ENCODE measurements at regions not wholly inside any gene's neighbourhood (a gene's known extent, or its start where the extent isn't known, plus 50 kb on each side); places are given as distances from the start of the nearest gene placed in this dataset.
A peak's percentile ranks its signal among the peaks of the same experiment; 100 is the strongest.

DNA sequence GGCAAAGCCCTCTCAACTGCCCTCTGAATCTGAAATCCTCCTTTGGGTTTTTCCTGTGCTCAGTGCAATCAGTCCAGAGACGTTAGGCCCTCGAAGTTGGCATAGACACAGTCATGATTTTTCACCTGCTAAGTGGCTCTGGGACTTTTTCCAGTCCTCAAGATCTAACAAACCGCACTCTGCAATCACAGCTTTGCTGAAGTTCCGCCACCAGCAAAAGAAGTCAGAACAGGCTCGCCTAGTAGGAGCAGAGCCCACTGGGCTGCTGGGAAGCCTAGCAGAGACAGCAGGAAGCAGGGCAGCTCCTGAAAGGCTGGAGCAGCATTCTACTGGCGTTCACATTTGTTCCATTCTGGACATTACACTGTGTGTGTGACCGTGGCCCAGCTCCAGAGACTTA lies 222.8 kb upstream of the KIF2A start:
- no peak for DNase-seq
- Mint-ChIP-seq H3K27ac (ENCODE audit: unreplicated experiment) (no peak overlapping the region), H3K36me3 (ENCODE audit: insufficient read depth, unreplicated experiment) (no peaks in the 10 kb centered on the region), H3K4me1 (ENCODE audit: low read depth, unreplicated experiment) (peaks cover 30% of the 10 kb centered on the region), H3K9me3 (ENCODE audit: low read depth, unreplicated experiment) (no peaks in the 10 kb centered on the region), H3K4me3 (ENCODE audit: low read depth, unreplicated experiment) (no peak overlapping the region), H3K27me3 (ENCODE audit: unreplicated experiment) (peaks cover 45% of the 10 kb centered on the region)
- CTCF ChIA-PET, result no interaction called here
- intact Hi-C loops (cut with micrococcal nuclease; ENCODE audit: unreplicated experiment), result no loop called here
- no peak for TF ChIP-seq CTCF (IDR thresholded peaks at IDR 0.05; ENCODE audit: unreplicated experiment)
- BruUV-seq (replicated peaks), result no TSS peak

- no peak overlapping the region for H3K27ac Mint-ChIP-seq (ENCODE audit: unreplicated experiment)
- peaks cover 42% of the 10 kb centered on the region for H3K27me3 Mint-ChIP-seq (ENCODE audit: unreplicated experiment)
- no peaks in the 10 kb centered on the region for H3K36me3 Mint-ChIP-seq (ENCODE audit: insufficient read depth, unreplicated experiment)
- DNase-seq, result no peak
- intact Hi-C loops (cut with micrococcal nuclease; ENCODE audit: unreplicated experiment), result no loop called here
- peaks cover 29% of the 10 kb centered on the region for H3K4me1 Mint-ChIP-seq (ENCODE audit: low read depth, unreplicated experiment)
- H3K4me3 Mint-ChIP-seq (ENCODE audit: low read depth, unreplicated experiment), result no peak overlapping the region
- CTCF ChIA-PET, result no interaction called here
- BruUV-seq (replicated peaks), result no TSS peak
- H3K9me3 Mint-ChIP-seq (ENCODE audit: low read depth, unreplicated experiment), result no peaks in the 10 kb centered on the region
- no peak for TF ChIP-seq CTCF (IDR thresholded peaks at IDR 0.05; ENCODE audit: unreplicated experiment)
Observed at GRCh38 chr5:62083661-62084060, 222.3 kb upstream of the KIF2A start.

DNA sequence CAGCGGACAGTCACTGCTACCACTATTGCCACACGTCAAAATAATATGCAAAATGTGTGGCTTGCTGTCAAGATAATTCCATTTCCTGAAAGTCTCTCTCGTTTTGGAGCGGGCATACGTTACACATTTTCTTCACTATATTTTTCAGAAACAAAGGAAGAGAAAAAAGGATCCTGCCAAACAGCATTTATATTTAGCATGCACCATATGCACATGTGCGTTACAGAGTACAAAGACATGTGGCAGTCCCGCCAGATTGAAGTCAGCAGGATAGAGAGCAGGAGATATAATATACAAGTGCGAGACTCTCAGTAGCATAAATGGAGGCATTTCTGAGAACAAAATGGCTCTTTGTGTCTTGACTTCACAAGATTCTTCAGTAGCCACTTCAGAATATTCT lies 221.6 kb upstream of the KIF2A start:
- no peaks in the 10 kb centered on the region for H3K36me3 Mint-ChIP-seq (ENCODE audit: insufficient read depth, unreplicated experiment)
- H3K27ac Mint-ChIP-seq (ENCODE audit: unreplicated experiment), result no peak overlapping the region
- H3K27me3 Mint-ChIP-seq (ENCODE audit: unreplicated experiment), result peaks cover 42% of the 10 kb centered on the region
- DNase-seq, result no peak
- no TSS peak for BruUV-seq (replicated peaks)
- intact Hi-C loops (cut with micrococcal nuclease; ENCODE audit: unreplicated experiment), result no loop called here
- peaks cover 25% of the 10 kb centered on the region for H3K4me1 Mint-ChIP-seq (ENCODE audit: low read depth, unreplicated experiment)
- H3K9me3 Mint-ChIP-seq (ENCODE audit: low read depth, unreplicated experiment), result no peaks in the 10 kb centered on the region
- no peak overlapping the region for H3K4me3 Mint-ChIP-seq (ENCODE audit: low read depth, unreplicated experiment)
- no peak for TF ChIP-seq CTCF (IDR thresholded peaks at IDR 0.05; ENCODE audit: unreplicated experiment)
- CTCF ChIA-PET, result no interaction called here

DNA sequence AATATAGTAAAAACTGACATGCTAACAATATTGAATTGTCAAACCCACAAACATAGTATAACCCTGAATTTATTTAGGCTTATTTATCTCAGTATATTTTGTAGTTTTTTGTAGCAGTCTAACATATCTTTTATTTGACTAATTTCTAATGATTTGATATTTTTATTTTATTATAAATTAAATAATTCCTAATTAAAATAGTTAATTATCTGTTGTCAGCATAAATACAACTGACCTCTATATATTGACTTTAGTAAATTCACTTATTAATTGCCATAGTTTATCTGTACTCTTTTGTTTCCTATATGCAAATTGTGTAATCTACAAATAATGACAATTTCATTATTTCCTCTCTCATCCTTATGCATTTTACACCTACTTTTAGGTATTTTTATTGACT lies 215.1 kb upstream of the KIF2A start:
- Mint-ChIP-seq H3K9me3 (ENCODE audit: low read depth, unreplicated experiment) (no peaks in the 10 kb centered on the region), H3K4me1 (ENCODE audit: low read depth, unreplicated experiment) (peaks cover 11% of the 10 kb centered on the region), H3K27ac (ENCODE audit: unreplicated experiment) (no peak overlapping the region), H3K4me3 (ENCODE audit: low read depth, unreplicated experiment) (no peak overlapping the region), H3K36me3 (ENCODE audit: insufficient read depth, unreplicated experiment) (no peaks in the 10 kb centered on the region), H3K27me3 (ENCODE audit: unreplicated experiment) (peaks cover 54% of the 10 kb centered on the region)
- no peak for TF ChIP-seq CTCF (IDR thresholded peaks at IDR 0.05; ENCODE audit: unreplicated experiment)
- DNase-seq, result no peak
- CTCF ChIA-PET, result no interaction called here
- intact Hi-C loops (cut with micrococcal nuclease; ENCODE audit: unreplicated experiment), result no loop called here
- no TSS peak for BruUV-seq (replicated peaks)

- CTCF ChIA-PET, result no interaction called here
- no peak for DNase-seq
- Mint-ChIP-seq H3K27me3 (ENCODE audit: unreplicated experiment) (peaks cover 44% of the 10 kb centered on the region), H3K27ac (ENCODE audit: unreplicated experiment) (no peak overlapping the region), H3K4me1 (ENCODE audit: low read depth, unreplicated experiment) (peaks cover 11% of the 10 kb centered on the region), H3K36me3 (ENCODE audit: insufficient read depth, unreplicated experiment) (no peaks in the 10 kb centered on the region), H3K9me3 (ENCODE audit: low read depth, unreplicated experiment) (no peaks in the 10 kb centered on the region), H3K4me3 (ENCODE audit: low read depth, unreplicated experiment) (peak overlapping the region; percentile 53)
- intact Hi-C loops (cut with micrococcal nuclease; ENCODE audit: unreplicated experiment), result no loop called here
- no TSS peak for BruUV-seq (replicated peaks)
- TF ChIP-seq CTCF (IDR thresholded peaks at IDR 0.05; ENCODE audit: unreplicated experiment), result no peak
Observed at GRCh38 chr5:62093411-62093810, 212.6 kb upstream of the KIF2A start.
